COLO668 (cell line): ENCODE measurements at regions not wholly inside any gene's neighbourhood (a gene's known extent, or its start where the extent isn't known, plus 50 kb on each side); places are given as distances from the start of the nearest gene placed in this dataset.

ENCODE experiments used
- DNase-seq: peaks from one replicate; lab custom pipeline; 2025; ENCODE audit not compliant: unreplicated experiment; lab: John Stamatoyannopoulos, UW

- no peak for DNase-seq
These were observed 277.8 kb downstream of the LMO7 start for GRCh38 chr13:75913925-75914324.

- no peak for DNase-seq
These were observed 274.5 kb downstream of the LMO7 start for GRCh38 chr13:75910591-75910990.
